ENCODE measurements at regions not wholly inside any gene's neighbourhood (a gene's known extent, or its start where the extent isn't known, plus 50 kb on each side); places are given as distances from the start of the nearest gene placed in this dataset.

DNA sequence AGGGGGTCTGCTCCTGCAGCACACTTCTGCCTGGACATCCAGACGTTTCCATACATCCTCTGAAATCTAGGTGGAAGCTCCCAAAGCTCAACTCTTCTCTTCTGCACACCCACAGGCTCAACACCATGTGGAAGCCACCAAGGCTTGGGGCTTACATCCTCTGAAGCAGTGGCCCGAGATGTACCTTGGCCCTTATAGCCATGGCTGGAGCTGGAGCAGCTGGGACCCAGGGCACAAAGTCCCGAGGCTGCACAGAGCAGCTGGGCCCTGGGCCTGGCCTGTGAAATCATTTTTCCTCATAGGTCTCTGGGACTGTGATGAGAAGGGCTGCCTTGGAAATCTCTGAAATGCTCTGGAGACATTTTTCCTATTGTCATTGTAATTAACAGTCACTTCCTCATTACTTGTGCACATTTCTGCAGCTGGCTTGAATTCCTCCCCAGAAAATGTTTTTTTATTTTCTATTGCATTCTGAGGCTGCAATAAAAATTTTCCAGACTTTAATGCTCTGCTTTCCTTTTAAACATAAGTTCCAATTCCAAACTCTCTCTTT, 645.6 kb downstream of the RWDD3 start:
- H4K20me1 ChIP-seq (ENCODE audit: low read length) = no peaks in the 10 kb centered on the region
- no peak overlapping the region for H3K9ac ChIP-seq (ENCODE audit: low read length)
- no peaks in the 10 kb centered on the region for H3K36me3 ChIP-seq (ENCODE audit: low read depth, low read length)
- no peak overlapping the region for H3K27ac ChIP-seq (ENCODE audit: low read length)
- no TSS peak for BruUV-seq (replicated peaks)
- H3K4me2 ChIP-seq (ENCODE audit: low read length) = no peak overlapping the region
- no peaks in the 10 kb centered on the region for H3K4me1 ChIP-seq (ENCODE audit: insufficient read depth, low read length)
- intact Hi-C loops (cut with micrococcal nuclease) = no loop called here
- ChIA-PET CTCF (no interaction called here), POLR2A (ENCODE audit: unreplicated experiment) (no interaction called here)
- no peaks in the 10 kb centered on the region for H3K9me3 ChIP-seq (ENCODE audit: low read length)
- no peaks in the 10 kb centered on the region for H3K79me2 ChIP-seq (ENCODE audit: low read length)
- TF ChIP-seq, protein P1, sequence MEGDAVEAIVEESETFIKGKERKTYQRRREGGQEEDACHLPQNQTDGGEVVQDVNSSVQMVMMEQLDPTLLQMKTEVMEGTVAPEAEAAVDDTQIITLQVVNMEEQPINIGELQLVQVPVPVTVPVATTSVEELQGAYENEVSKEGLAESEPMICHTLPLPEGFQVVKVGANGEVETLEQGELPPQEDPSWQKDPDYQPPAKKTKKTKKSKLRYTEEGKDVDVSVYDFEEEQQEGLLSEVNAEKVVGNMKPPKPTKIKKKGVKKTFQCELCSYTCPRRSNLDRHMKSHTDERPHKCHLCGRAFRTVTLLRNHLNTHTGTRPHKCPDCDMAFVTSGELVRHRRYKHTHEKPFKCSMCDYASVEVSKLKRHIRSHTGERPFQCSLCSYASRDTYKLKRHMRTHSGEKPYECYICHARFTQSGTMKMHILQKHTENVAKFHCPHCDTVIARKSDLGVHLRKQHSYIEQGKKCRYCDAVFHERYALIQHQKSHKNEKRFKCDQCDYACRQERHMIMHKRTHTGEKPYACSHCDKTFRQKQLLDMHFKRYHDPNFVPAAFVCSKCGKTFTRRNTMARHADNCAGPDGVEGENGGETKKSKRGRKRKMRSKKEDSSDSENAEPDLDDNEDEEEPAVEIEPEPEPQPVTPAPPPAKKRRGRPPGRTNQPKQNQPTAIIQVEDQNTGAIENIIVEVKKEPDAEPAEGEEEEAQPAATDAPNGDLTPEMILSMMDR (conservative IDR thresholded peaks at IDR 0.05; ENCODE audit: low read depth, low read length) = no peak
- TF ChIP-seq EZH2phosphoT487 (IDR thresholded peaks at IDR 0.05; ENCODE audit: borderline replicate concordance, low read length) = no peak
- TF ChIP-seq EZH2 (IDR thresholded peaks at IDR 0.05; ENCODE audit: low read length, unreplicated experiment) = no peak
- H3F3A ChIP-seq (ENCODE audit: low read length, unreplicated experiment) = no peaks in the 10 kb centered on the region
- no peak overlapping the region for H3K4me3 ChIP-seq (ENCODE audit: low read length)
- H3K27me3 ChIP-seq (ENCODE audit: low read length) = peaks cover 4% of the 10 kb centered on the region; the same call in 1 of the 2 replicates
- ATAC-seq (no peak), DNase-seq (no peak)
- no peaks in the 10 kb centered on the region for H3K9me2 ChIP-seq (replicated peaks; ENCODE audit: low read length)
- H2AFZ ChIP-seq (ENCODE audit: low read length) = no peak overlapping the region

DNA sequence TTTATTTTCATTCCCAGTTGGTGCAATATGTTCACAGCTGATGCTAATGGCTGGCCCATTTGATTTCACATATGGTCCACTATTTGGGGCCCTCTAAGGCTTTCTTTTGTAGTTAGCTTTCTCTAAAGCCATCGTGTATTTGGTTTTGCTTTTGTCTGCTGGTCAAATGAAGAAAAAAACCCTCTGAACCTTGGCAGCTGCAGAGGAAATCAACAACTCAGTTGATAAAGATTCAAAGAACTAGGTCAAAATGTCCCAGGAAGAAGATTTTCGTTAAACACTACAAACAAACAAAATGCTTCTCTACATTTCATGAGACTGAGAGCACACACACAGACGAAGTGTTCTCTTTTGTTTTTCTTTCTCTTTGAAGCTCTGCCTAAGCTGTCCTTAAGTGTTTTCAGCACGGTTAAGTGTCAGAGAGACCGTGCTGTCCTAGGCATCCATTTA, 655.0 kb downstream of the RWDD3 start:
- no peak overlapping the region for H3K4me3 ChIP-seq (ENCODE audit: low read length)
- TF ChIP-seq EZH2phosphoT487 (IDR thresholded peaks at IDR 0.05; ENCODE audit: borderline replicate concordance, low read length) = no peak
- no peak for TF ChIP-seq EZH2 (IDR thresholded peaks at IDR 0.05; ENCODE audit: low read length, unreplicated experiment)
- TF ChIP-seq, protein P1 (conservative IDR thresholded peaks at IDR 0.05; ENCODE audit: low read depth, low read length) = no peak
- no peaks in the 10 kb centered on the region for H3F3A ChIP-seq (ENCODE audit: low read length, unreplicated experiment)
- no peak overlapping the region for H3K4me2 ChIP-seq (ENCODE audit: low read length)
- ChIA-PET CTCF (no interaction called here), POLR2A (ENCODE audit: unreplicated experiment) (no interaction called here)
- no peaks in the 10 kb centered on the region for H4K20me1 ChIP-seq (ENCODE audit: low read length)
- no TSS peak for BruUV-seq (replicated peaks)
- DNase-seq = no peak
- ATAC-seq = no peak
- no peaks in the 10 kb centered on the region for H3K27me3 ChIP-seq (ENCODE audit: low read length)
- no peaks in the 10 kb centered on the region for H3K4me1 ChIP-seq (ENCODE audit: insufficient read depth, low read length)
- no peaks in the 10 kb centered on the region for H3K9me2 ChIP-seq (replicated peaks; ENCODE audit: low read length)
- H3K9me3 ChIP-seq (ENCODE audit: low read length) = no peaks in the 10 kb centered on the region
- intact Hi-C loops (cut with micrococcal nuclease) = no loop called here
- no peak overlapping the region for H3K9ac ChIP-seq (ENCODE audit: low read length)
- no peaks in the 10 kb centered on the region for H3K36me3 ChIP-seq (ENCODE audit: low read depth, low read length)
- H2AFZ ChIP-seq (ENCODE audit: low read length) = no peak overlapping the region
- H3K79me2 ChIP-seq (ENCODE audit: low read length) = no peaks in the 10 kb centered on the region
- H3K27ac ChIP-seq (ENCODE audit: low read length) = no peak overlapping the region

DNA sequence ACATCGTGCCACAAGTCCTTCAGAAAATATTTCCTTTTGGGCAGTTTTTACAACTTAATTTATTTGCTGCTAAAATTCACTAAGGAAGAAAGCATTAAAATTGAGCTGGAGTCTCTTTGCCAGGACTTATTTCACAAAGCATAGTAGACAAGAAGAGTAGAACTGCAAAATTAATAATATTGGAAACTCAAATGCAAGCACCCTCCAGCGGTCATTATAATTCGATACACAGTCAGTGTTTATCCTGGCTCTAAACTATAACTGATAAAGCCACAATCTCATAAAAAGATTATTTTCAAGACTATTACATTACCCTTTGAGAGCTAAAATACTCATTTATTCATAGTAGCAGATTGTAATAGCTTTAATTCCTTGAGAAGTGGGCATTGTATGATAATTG, 655.4 kb downstream of the RWDD3 start:
- no peak overlapping the region for H3K4me3 ChIP-seq (ENCODE audit: low read length)
- no peak overlapping the region for H2AFZ ChIP-seq (ENCODE audit: low read length)
- ATAC-seq (no peak), DNase-seq (no peak)
- no peak overlapping the region for H3K4me2 ChIP-seq (ENCODE audit: low read length)
- BruUV-seq (replicated peaks) = no TSS peak
- H3K27me3 ChIP-seq (ENCODE audit: low read length) = no peaks in the 10 kb centered on the region
- H3K4me1 ChIP-seq (ENCODE audit: insufficient read depth, low read length) = no peaks in the 10 kb centered on the region
- H4K20me1 ChIP-seq (ENCODE audit: low read length) = no peaks in the 10 kb centered on the region
- H3K9me2 ChIP-seq (replicated peaks; ENCODE audit: low read length) = no peaks in the 10 kb centered on the region
- no peak overlapping the region for H3K9ac ChIP-seq (ENCODE audit: low read length)
- no peaks in the 10 kb centered on the region for H3K9me3 ChIP-seq (ENCODE audit: low read length)
- H3K79me2 ChIP-seq (ENCODE audit: low read length) = no peaks in the 10 kb centered on the region
- intact Hi-C loops (cut with micrococcal nuclease) = no loop called here
- H3K27ac ChIP-seq (ENCODE audit: low read length) = no peak overlapping the region
- ChIA-PET POLR2A (ENCODE audit: unreplicated experiment) (no interaction called here), CTCF (no interaction called here)
- TF ChIP-seq EZH2phosphoT487 (IDR thresholded peaks at IDR 0.05; ENCODE audit: borderline replicate concordance, low read length) = no peak
- TF ChIP-seq EZH2 (IDR thresholded peaks at IDR 0.05; ENCODE audit: low read length, unreplicated experiment) = no peak
- TF ChIP-seq, protein P1 (conservative IDR thresholded peaks at IDR 0.05; ENCODE audit: low read depth, low read length) = no peak
- no peaks in the 10 kb centered on the region for H3K36me3 ChIP-seq (ENCODE audit: low read depth, low read length)
- no peaks in the 10 kb centered on the region for H3F3A ChIP-seq (ENCODE audit: low read length, unreplicated experiment)
